ENCODE measurements at regions not wholly inside any gene's neighbourhood (a gene's known extent, or its start where the extent isn't known, plus 50 kb on each side); places are given as distances from the start of the nearest gene placed in this dataset.

GRCh38 chr19:5216141-5216847, 124.3 kb downstream of the PTPRS start:
- DNase-seq: no peak

- no peak for DNase-seq
Observed at GRCh38 chr19:5215431-5215830, 125.2 kb downstream of the PTPRS start.

- DNase-seq: no peak
Observed at GRCh38 chr19:5214902-5215301, 125.7 kb downstream of the PTPRS start.

- no peak for DNase-seq
Observed at GRCh38 chr19:5214371-5214770, 126.2 kb downstream of the PTPRS start.

GRCh38 chr19:5213667-5214066, 126.9 kb downstream of the PTPRS start:
- DNase-seq: no peak

- no peak for DNase-seq
Observed at GRCh38 chr19:5212101-5212500, 128.5 kb downstream of the PTPRS start.

- no peak for DNase-seq
Observed at GRCh38 chr19:5211217-5211822, 129.3 kb downstream of the PTPRS start.

- no peak for DNase-seq
Observed at GRCh38 chr19:5210556-5210955, 130.1 kb downstream of the PTPRS start.

- no peak for DNase-seq
Observed at GRCh38 chr19:5207806-5208205, 132.8 kb downstream of the PTPRS start.

- DNase-seq: no peak
Observed at GRCh38 chr19:5206751-5207075, 133.9 kb downstream of the PTPRS start.

GRCh38 chr19:5205937-5206750, 134.5 kb downstream of the PTPRS start:
- DNase-seq: no peak

GRCh38 chr19:5205381-5205780, 135.2 kb downstream of the PTPRS start:
- no peak for DNase-seq

- DNase-seq: no peak
Observed at GRCh38 chr19:5204212-5204611, 136.4 kb downstream of the PTPRS start.
